HG02938 (cell line): ENCODE measurements at regions not wholly inside any gene's neighbourhood (a gene's known extent, or its start where the extent isn't known, plus 50 kb on each side); places are given as distances from the start of the nearest gene placed in this dataset.

ENCODE experiments used
- ATAC-seq: cut with Tn5 transposase; IDR thresholded peaks from one replicate; pipeline ENCODE4 v1.9.1; 2021; ENCODE audit warnings: mild to moderate bottlenecking, moderate library complexity; ENCODE audit not compliant: unreplicated experiment

- ATAC-seq: no peak
Observed at GRCh38 chr13:84418041-84418440, 535.8 kb upstream of the SLITRK1 start.

GRCh38 chr13:84417416-84417815 is 535.1 kb upstream of the SLITRK1 start:
- no peak for ATAC-seq

GRCh38 chr13:84413016-84413415 is 530.7 kb upstream of the SLITRK1 start:
- ATAC-seq: no peak

GRCh38 chr13:84405286-84405685 is 523.0 kb upstream of the SLITRK1 start:
- no peak for ATAC-seq

- ATAC-seq: no peak
Observed at GRCh38 chr13:84400706-84401105, 518.4 kb upstream of the SLITRK1 start.

- no peak for ATAC-seq
Observed at GRCh38 chr13:84399320-84400085, 517.2 kb upstream of the SLITRK1 start.

GRCh38 chr13:84393981-84394625 is 511.8 kb upstream of the SLITRK1 start:
- no peak for ATAC-seq

- no peak for ATAC-seq
Observed at GRCh38 chr13:84380866-84381265, 498.6 kb upstream of the SLITRK1 start.

- ATAC-seq: no peak
Observed at GRCh38 chr13:84377106-84377505, 494.8 kb upstream of the SLITRK1 start.

GRCh38 chr13:84366506-84366905 is 484.2 kb upstream of the SLITRK1 start:
- no peak for ATAC-seq

GRCh38 chr13:84362777-84363176 is 480.5 kb upstream of the SLITRK1 start:
- ATAC-seq: no peak

- ATAC-seq: no peak
Observed at GRCh38 chr13:84360822-84361221, 478.5 kb upstream of the SLITRK1 start.

GRCh38 chr13:84358601-84359000 is 476.3 kb upstream of the SLITRK1 start:
- no peak for ATAC-seq

- ATAC-seq: no peak
Observed at GRCh38 chr13:84352946-84353345, 470.7 kb upstream of the SLITRK1 start.

- ATAC-seq: no peak
Observed at GRCh38 chr13:84339456-84339855, 457.2 kb upstream of the SLITRK1 start.

- no peak for ATAC-seq
Observed at GRCh38 chr13:84332346-84332745, 450.1 kb upstream of the SLITRK1 start.

GRCh38 chr13:84315527-84315926 is 433.3 kb upstream of the SLITRK1 start:
- no peak for ATAC-seq

GRCh38 chr13:84303035-84303434 is 420.8 kb upstream of the SLITRK1 start:
- no peak for ATAC-seq

- no peak for ATAC-seq
Observed at GRCh38 chr13:84297251-84297650, 415.0 kb upstream of the SLITRK1 start.

- no peak for ATAC-seq
Observed at GRCh38 chr13:84296401-84296800, 414.1 kb upstream of the SLITRK1 start.

GRCh38 chr13:84294576-84294975 is 412.3 kb upstream of the SLITRK1 start:
- no peak for ATAC-seq

- no peak for ATAC-seq
Observed at GRCh38 chr13:84290386-84290785, 408.1 kb upstream of the SLITRK1 start.

GRCh38 chr13:84279166-84279565 is 396.9 kb upstream of the SLITRK1 start:
- no peak for ATAC-seq
